Uterus (tissue), 2 donors: ENCODE measurements at regions not wholly inside any gene's neighbourhood (a gene's known extent, or its start where the extent isn't known, plus 50 kb on each side); places are given as distances from the start of the nearest gene placed in this dataset.

ENCODE experiments used
- POLR2A ChIP-seq, 2 donors: fragments of 450-650 bp; IDR thresholded peaks; one replicate each; pipeline ENCODE4 v1.6.1; 2016; ENCODE audit warnings: antibody characterized with exemption in 2 of 2, mild to moderate bottlenecking in 1 of 2, moderate library complexity in 1 of 2
- TF ChIP-seq, protein P1 (sequence below), 4 experiments: fragments of 200-600 bp in 2 of 4; fragments of 450-650 bp in 2 of 4; sonication (generic) in 2 of 4; IDR thresholded peaks; one replicate each; pipeline ENCODE4 v1.5.1; 2016 to 2019; ENCODE audit warnings: antibody characterized with exemption in 4 of 4, mild to moderate bottlenecking in 2 of 4, moderate library complexity in 1 of 4

GRCh38 chr19:29067831-29068230 lies 145.1 kb downstream of the UQCRFS1 start:
- TF ChIP-seq POLR2A (IDR thresholded peaks at IDR 0.05), result no peak
- TF ChIP-seq, protein P1, sequence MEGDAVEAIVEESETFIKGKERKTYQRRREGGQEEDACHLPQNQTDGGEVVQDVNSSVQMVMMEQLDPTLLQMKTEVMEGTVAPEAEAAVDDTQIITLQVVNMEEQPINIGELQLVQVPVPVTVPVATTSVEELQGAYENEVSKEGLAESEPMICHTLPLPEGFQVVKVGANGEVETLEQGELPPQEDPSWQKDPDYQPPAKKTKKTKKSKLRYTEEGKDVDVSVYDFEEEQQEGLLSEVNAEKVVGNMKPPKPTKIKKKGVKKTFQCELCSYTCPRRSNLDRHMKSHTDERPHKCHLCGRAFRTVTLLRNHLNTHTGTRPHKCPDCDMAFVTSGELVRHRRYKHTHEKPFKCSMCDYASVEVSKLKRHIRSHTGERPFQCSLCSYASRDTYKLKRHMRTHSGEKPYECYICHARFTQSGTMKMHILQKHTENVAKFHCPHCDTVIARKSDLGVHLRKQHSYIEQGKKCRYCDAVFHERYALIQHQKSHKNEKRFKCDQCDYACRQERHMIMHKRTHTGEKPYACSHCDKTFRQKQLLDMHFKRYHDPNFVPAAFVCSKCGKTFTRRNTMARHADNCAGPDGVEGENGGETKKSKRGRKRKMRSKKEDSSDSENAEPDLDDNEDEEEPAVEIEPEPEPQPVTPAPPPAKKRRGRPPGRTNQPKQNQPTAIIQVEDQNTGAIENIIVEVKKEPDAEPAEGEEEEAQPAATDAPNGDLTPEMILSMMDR (IDR thresholded peaks at IDR 0.05), result no peak
